Mesothelial cell of epicardium (in vitro differentiated cells): ENCODE measurements at regions not wholly inside any gene's neighbourhood (a gene's known extent, or its start where the extent isn't known, plus 50 kb on each side); places are given as distances from the start of the nearest gene placed in this dataset.
A peak's percentile ranks its signal among the peaks of the same experiment; 100 is the strongest.

Experiments
- DNase-seq, 2 experiments: peaks; one replicate each; pipeline ENCODE4 v3.0.0; 2021; ENCODE audit warnings: low spot score in 2 of 2; ENCODE audit not compliant: unreplicated experiment in 2 of 2
- H3K27ac Mint-ChIP-seq: 2 replicates; pipeline ENCODE4 v1.8.0; 2021; ENCODE audit warnings: mixed read lengths
- H3K27me3 Mint-ChIP-seq: 2 replicates; pipeline ENCODE4 v1.8.0; 2021; ENCODE audit warnings: low read depth, mixed read lengths
- H3K36me3 Mint-ChIP-seq: 2 replicates; pipeline ENCODE4 v1.8.0; 2021; ENCODE audit warnings: mixed read lengths
- H3K4me1 Mint-ChIP-seq: 2 replicates; pipeline ENCODE4 v1.8.0; 2021; ENCODE audit warnings: mixed read lengths
- H3K4me3 Mint-ChIP-seq: 2 replicates; pipeline ENCODE4 v1.8.0; 2021; ENCODE audit warnings: mild to moderate bottlenecking, moderate library complexity, mixed read lengths
- H3K9me3 Mint-ChIP-seq: 2 replicates; pipeline ENCODE4 v1.8.0; 2021; ENCODE audit warnings: mixed read lengths
- TF ChIP-seq, protein P1 (sequence below): fragments of 200-600 bp; sonication (generic); IDR thresholded peaks from one replicate; pipeline ENCODE4 v1.5.0; 2021; ENCODE audit warnings: antibody characterized with exemption; ENCODE audit not compliant: unreplicated experiment

DNA sequence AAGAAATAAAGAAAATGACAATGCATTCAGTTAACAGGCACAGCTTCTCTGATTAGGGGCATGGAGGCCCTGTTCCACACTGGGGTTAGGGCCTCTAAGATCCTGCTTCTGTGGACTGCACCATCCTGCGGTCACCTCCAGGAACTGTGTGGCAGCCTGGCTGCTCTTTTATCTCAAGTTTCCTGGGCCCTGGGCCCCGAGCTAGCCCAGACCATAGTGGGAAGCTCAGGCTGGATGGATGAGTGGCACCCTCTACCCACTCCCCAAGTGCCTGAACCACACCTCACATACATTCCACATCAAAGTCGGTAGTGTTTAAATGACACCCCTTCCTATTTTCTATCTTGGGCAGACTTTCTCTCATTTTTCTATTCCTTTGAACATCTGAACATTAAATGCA is 461.5 kb upstream of the MKI67 start:
- no peak for DNase-seq
- Mint-ChIP-seq H3K4me3 (no peak overlapping the region), H3K4me1 (peaks cover 10% of the 10 kb centered on the region), H3K27ac (no peak overlapping the region), H3K36me3 (no peaks in the 10 kb centered on the region), H3K27me3 (peaks cover 10% of the 10 kb centered on the region), H3K9me3 (peaks cover 11% of the 10 kb centered on the region)
- TF ChIP-seq, protein P1, sequence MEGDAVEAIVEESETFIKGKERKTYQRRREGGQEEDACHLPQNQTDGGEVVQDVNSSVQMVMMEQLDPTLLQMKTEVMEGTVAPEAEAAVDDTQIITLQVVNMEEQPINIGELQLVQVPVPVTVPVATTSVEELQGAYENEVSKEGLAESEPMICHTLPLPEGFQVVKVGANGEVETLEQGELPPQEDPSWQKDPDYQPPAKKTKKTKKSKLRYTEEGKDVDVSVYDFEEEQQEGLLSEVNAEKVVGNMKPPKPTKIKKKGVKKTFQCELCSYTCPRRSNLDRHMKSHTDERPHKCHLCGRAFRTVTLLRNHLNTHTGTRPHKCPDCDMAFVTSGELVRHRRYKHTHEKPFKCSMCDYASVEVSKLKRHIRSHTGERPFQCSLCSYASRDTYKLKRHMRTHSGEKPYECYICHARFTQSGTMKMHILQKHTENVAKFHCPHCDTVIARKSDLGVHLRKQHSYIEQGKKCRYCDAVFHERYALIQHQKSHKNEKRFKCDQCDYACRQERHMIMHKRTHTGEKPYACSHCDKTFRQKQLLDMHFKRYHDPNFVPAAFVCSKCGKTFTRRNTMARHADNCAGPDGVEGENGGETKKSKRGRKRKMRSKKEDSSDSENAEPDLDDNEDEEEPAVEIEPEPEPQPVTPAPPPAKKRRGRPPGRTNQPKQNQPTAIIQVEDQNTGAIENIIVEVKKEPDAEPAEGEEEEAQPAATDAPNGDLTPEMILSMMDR: no peak

DNA sequence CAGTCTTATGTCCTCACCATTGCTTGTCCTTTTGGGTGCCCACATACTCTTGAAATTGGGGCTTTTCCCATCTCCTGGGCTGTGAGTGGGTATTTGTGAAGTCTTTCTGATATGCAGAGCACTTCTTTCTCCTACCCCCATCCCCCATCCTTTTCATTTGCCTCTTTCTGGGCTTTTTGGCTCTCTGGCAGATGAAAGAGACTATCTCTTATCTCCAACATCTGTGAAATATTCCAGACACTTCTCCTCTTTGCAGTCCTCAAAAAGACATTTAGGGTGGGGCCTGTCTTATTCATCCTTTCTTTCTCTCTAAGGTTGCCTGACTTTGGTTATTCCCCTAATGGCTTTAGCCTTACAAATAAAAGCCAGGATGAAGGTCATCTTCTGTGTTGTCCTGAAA is 462.2 kb upstream of the MKI67 start:
- Mint-ChIP-seq H3K9me3 (peaks cover 11% of the 10 kb centered on the region), H3K4me1 (peaks cover 10% of the 10 kb centered on the region), H3K27ac (no peak overlapping the region), H3K36me3 (no peaks in the 10 kb centered on the region), H3K27me3 (peaks cover 4% of the 10 kb centered on the region), H3K4me3 (no peak overlapping the region)
- no peak for DNase-seq
- TF ChIP-seq, protein P1: no peak

DNA sequence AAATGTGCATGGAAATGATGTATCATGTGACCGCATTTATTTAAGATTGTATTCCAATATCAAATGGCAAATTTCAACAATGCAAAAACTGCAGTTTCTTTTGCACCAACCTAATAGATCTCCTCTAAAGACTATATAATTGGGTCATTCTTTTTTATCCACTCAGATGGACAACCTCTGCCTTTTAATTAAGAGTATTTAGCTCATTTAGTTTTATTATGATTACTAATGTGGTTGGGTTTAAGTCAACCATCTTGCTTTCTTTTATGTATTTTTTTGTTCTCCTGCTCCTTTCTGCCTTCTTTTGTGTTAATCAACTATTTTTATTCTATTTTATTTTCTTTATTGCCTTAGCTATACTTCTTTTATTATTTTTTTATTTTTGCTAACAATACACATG is 468.5 kb upstream of the MKI67 start:
- Mint-ChIP-seq H3K27ac (no peak overlapping the region), H3K36me3 (no peaks in the 10 kb centered on the region), H3K9me3 (peaks cover 24% of the 10 kb centered on the region), H3K4me3 (no peak overlapping the region), H3K27me3 (no peaks in the 10 kb centered on the region), H3K4me1 (peaks cover 14% of the 10 kb centered on the region)
- no peak for DNase-seq
- TF ChIP-seq, protein P1: no peak

DNA sequence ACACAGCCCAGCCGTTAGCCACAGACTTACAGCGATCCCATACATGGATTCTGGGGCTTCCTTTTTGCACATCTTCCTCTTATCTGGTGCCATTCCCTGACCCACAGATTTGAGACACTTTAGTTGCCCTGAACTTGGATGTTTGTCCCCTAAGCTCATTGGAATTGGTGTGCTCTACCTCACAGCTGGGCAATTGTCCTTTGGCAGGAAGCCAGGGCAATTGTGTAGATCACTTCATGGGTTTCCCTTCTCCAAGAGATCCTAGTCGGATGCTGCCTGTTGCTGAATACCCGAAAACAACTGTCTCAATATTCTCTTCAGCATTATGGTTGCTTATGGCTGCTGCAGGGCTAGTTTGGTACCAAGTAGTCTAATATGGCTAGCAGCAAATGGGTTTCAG is 470.7 kb upstream of the MKI67 start:
- Mint-ChIP-seq H3K27ac (no peak overlapping the region), H3K4me1 (peaks cover 22% of the 10 kb centered on the region), H3K27me3 (no peaks in the 10 kb centered on the region), H3K9me3 (peaks cover 24% of the 10 kb centered on the region), H3K36me3 (no peaks in the 10 kb centered on the region), H3K4me3 (no peak overlapping the region)
- TF ChIP-seq, protein P1: no peak
- no peak for DNase-seq

DNA sequence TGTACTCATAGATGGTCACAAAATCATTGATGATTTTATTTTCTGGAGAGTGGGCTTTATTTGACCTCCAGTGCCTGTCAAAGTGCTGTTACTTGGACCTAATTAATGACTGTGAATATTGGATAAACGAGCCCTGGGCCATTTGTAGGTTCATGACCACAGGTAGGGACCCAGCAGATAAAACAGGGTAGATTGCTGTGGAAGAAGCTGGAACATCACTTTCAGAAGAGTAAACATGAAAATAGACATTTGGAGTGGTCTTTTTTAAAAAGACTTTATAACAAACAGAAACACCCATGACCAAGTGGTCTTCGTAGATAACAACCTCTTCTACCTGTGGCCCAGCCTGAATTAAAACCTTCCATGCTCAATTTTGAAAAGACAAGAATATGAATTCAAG is 472.8 kb upstream of the MKI67 start:
- H3K27ac Mint-ChIP-seq: peak overlapping the region; percentile 84
- peaks cover 27% of the 10 kb centered on the region for H3K9me3 Mint-ChIP-seq
- peaks cover 26% of the 10 kb centered on the region for H3K4me1 Mint-ChIP-seq
- TF ChIP-seq, protein P1: no peak
- DNase-seq: no peak
- no peak overlapping the region for H3K4me3 Mint-ChIP-seq
- H3K27me3 Mint-ChIP-seq: no peaks in the 10 kb centered on the region
- no peaks in the 10 kb centered on the region for H3K36me3 Mint-ChIP-seq

DNA sequence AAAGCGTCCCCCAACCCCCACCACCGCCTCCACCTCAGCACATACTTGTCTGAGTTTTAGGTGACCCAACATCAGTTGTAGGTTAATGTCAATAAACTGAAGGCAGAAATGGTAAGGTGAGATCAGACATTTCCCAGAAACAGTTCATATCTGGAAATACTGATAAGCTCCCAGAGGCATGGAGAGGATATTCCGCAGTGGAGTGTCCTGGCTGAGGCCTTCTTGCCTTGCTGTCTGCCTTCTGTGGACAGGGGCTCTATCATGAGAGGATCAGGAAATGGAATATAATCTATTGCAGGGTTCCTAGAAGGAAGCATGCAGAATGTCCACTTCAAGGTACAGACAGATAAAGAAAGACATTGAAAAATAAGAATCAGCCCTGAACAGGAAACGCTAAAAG is 473.3 kb upstream of the MKI67 start:
- Mint-ChIP-seq H3K9me3 (peaks cover 27% of the 10 kb centered on the region), H3K27ac (peak overlapping the region; percentile 84)

More for the DNA sequence above, 473.3 kb upstream of the MKI67 start:
- no peak for DNase-seq
- Mint-ChIP-seq H3K36me3 (no peaks in the 10 kb centered on the region), H3K4me1 (peaks cover 26% of the 10 kb centered on the region), H3K4me3 (no peak overlapping the region), H3K27me3 (no peaks in the 10 kb centered on the region)
- TF ChIP-seq, protein P1: no peak
